ENCODE measurements at regions not wholly inside any gene's neighbourhood (a gene's known extent, or its start where the extent isn't known, plus 50 kb on each side); places are given as distances from the start of the nearest gene placed in this dataset.

- no peak for DNase-seq (ENCODE audit: low read depth)
- TF ChIP-seq, protein P1, sequence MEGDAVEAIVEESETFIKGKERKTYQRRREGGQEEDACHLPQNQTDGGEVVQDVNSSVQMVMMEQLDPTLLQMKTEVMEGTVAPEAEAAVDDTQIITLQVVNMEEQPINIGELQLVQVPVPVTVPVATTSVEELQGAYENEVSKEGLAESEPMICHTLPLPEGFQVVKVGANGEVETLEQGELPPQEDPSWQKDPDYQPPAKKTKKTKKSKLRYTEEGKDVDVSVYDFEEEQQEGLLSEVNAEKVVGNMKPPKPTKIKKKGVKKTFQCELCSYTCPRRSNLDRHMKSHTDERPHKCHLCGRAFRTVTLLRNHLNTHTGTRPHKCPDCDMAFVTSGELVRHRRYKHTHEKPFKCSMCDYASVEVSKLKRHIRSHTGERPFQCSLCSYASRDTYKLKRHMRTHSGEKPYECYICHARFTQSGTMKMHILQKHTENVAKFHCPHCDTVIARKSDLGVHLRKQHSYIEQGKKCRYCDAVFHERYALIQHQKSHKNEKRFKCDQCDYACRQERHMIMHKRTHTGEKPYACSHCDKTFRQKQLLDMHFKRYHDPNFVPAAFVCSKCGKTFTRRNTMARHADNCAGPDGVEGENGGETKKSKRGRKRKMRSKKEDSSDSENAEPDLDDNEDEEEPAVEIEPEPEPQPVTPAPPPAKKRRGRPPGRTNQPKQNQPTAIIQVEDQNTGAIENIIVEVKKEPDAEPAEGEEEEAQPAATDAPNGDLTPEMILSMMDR (IDR thresholded peaks at IDR 0.05; ENCODE audit: low read depth, low read length, missing control alignments): no peak
- H3K4me3 ChIP-seq (ENCODE audit: low read depth, low read length): no peak overlapping the region
Measured at GRCh38 chr4:53905276-53905940, 159.0 kb downstream of the CHIC2 start.

- DNase-seq (ENCODE audit: low read depth): no peak
- TF ChIP-seq, protein P1 (IDR thresholded peaks at IDR 0.05; ENCODE audit: low read depth, low read length, missing control alignments): no peak
- no peak overlapping the region for H3K4me3 ChIP-seq (ENCODE audit: low read depth, low read length)
Measured at GRCh38 chr4:53902786-53903185, 161.6 kb downstream of the CHIC2 start.

GRCh38 chr4:53900271-53900649 is 164.1 kb downstream of the CHIC2 start:
- no peak for DNase-seq (ENCODE audit: low read depth)
- TF ChIP-seq, protein P1 (IDR thresholded peaks at IDR 0.05; ENCODE audit: low read depth, low read length, missing control alignments): no peak
- no peak overlapping the region for H3K4me3 ChIP-seq (ENCODE audit: low read depth, low read length)

DNA sequence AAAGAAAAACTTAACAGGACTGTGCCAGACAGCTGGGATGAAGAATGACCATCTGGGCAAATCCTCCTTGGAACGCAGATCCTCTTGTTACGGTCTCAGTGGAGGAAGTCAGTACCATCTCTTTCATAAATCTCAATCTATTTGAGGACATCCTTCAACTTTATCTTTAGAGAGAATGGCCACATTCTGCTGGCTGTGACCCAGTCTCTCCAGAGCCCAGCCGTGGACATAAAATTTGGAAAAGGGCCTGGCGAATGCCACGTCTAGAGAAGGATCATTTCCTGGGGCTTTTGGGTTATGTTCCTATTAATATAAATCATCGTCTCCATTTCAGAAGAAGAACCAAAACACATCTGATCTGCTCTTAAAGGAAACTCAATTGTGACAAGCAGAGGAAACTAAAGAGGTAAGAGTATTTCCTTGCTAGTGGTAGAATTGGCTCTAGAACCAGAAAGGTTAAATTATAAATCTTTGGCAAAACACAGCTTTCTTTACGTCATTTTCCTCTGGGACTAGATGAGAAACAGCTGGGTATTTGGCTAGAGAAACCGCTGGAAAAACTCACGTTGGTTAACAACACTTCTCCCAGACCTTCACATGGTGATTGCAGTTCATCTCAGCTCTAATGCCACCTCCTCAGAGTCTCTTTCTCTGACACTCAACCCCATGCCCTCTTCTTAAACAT is 164.7 kb downstream of the CHIC2 start:
- TF ChIP-seq, protein P1 (IDR thresholded peaks at IDR 0.05; ENCODE audit: low read depth, low read length, missing control alignments): no peak
- no peak for DNase-seq (ENCODE audit: low read depth)
- H3K4me3 ChIP-seq (ENCODE audit: low read depth, low read length): no peak overlapping the region

DNA sequence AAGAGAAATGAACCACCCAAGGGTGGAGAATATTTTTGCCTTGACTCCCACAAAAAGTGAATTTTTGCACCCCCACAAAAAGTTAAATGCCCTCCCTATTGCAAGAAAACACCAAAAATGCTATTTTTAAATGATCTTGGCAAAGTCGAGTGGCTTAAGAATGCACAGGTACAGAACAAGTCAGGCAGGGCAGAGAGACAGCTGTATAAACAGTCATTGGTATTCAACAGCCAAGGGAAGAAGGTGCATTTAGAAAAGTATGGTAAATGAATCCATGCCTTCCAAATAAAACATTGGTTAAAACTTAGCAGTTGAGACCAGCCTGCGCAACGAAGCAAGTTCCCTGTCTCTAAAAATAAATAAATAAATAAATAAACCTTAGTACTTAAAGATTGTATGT is 169.3 kb downstream of the CHIC2 start:
- TF ChIP-seq, protein P1 (IDR thresholded peaks at IDR 0.05; ENCODE audit: low read depth, low read length, missing control alignments): no peak
- H3K4me3 ChIP-seq (ENCODE audit: low read depth, low read length): no peak overlapping the region
- no peak for DNase-seq (ENCODE audit: low read depth)

- TF ChIP-seq, protein P1 (IDR thresholded peaks at IDR 0.05; ENCODE audit: low read depth, low read length, missing control alignments): no peak
- DNase-seq (ENCODE audit: low read depth): no peak
- no peak overlapping the region for H3K4me3 ChIP-seq (ENCODE audit: low read depth, low read length)
Measured at GRCh38 chr4:53890461-53890860, 173.9 kb downstream of the CHIC2 start.
